GM19240 (cell line): ENCODE measurements at regions not wholly inside any gene's neighbourhood (a gene's known extent, or its start where the extent isn't known, plus 50 kb on each side); places are given as distances from the start of the nearest gene placed in this dataset.

Experiments
- DNase-seq: peaks from one replicate; pipeline ENCODE4 v3.0.0; 2011; ENCODE audit warnings: low spot score; ENCODE audit not compliant: insufficient read length

- DNase-seq: no peak
Measured at GRCh38 chr18:41754332-41754731, 200.7 kb upstream of the PIK3C3 start.

GRCh38 chr18:41753826-41754225, 201.2 kb upstream of the PIK3C3 start:
- DNase-seq: no peak

GRCh38 chr18:41752826-41753225, 202.2 kb upstream of the PIK3C3 start:
- no peak for DNase-seq

GRCh38 chr18:41751652-41752051, 203.4 kb upstream of the PIK3C3 start:
- DNase-seq: no peak

- DNase-seq: no peak
Measured at GRCh38 chr18:41751161-41751560, 203.9 kb upstream of the PIK3C3 start.

GRCh38 chr18:41747723-41748242, 207.3 kb upstream of the PIK3C3 start:
- DNase-seq: no peak

- no peak for DNase-seq
Measured at GRCh38 chr18:41745166-41746049, 209.6 kb upstream of the PIK3C3 start.

GRCh38 chr18:41744421-41745030, 210.5 kb upstream of the PIK3C3 start:
- DNase-seq: no peak

GRCh38 chr18:41737218-41737617, 217.8 kb upstream of the PIK3C3 start:
- no peak for DNase-seq

GRCh38 chr18:41734917-41735316, 220.1 kb upstream of the PIK3C3 start:
- no peak for DNase-seq

- DNase-seq: no peak
Measured at GRCh38 chr18:41732356-41732755, 222.7 kb upstream of the PIK3C3 start.

GRCh38 chr18:41731884-41732283, 223.2 kb upstream of the PIK3C3 start:
- no peak for DNase-seq

- DNase-seq: no peak
Measured at GRCh38 chr18:41724195-41724594, 230.8 kb upstream of the PIK3C3 start.

- no peak for DNase-seq
Measured at GRCh38 chr18:41721103-41721790, 233.8 kb upstream of the PIK3C3 start.

GRCh38 chr18:41720226-41720625, 234.8 kb upstream of the PIK3C3 start:
- no peak for DNase-seq

- no peak for DNase-seq
Measured at GRCh38 chr18:41719808-41720207, 235.2 kb upstream of the PIK3C3 start.

- DNase-seq: no peak
Measured at GRCh38 chr18:41714872-41715271, 240.2 kb upstream of the PIK3C3 start.

GRCh38 chr18:41713969-41714825, 240.8 kb upstream of the PIK3C3 start:
- DNase-seq: no peak

- DNase-seq: no peak
Measured at GRCh38 chr18:41706301-41706700, 248.7 kb upstream of the PIK3C3 start.

- no peak for DNase-seq
Measured at GRCh38 chr18:41703744-41704530, 251.1 kb upstream of the PIK3C3 start.
